ENCODE measurements at regions not wholly inside any gene's neighbourhood (a gene's known extent, or its start where the extent isn't known, plus 50 kb on each side); places are given as distances from the start of the nearest gene placed in this dataset.
A peak's percentile ranks its signal among the peaks of the same experiment; 100 is the strongest.

GRCh38 chr1:239758756-239759155, 332.9 kb upstream of the FMN2 start:
- Histone ChIP-seq H3K79me2 (ENCODE audit: insufficient read depth, low read length) (no peaks in the 10 kb centered on the region), H3K27me3 (ENCODE audit: control insufficient read depth in 2 of 2, insufficient read depth in 2 of 2, low read length in 2 of 2) (no peaks in the 10 kb centered on the region), H3K9ac (ENCODE audit: insufficient read depth, low read length, poor library complexity, severe bottlenecking) (no peak overlapping the region), H3K4me1 (ENCODE audit: control insufficient read depth in 1 of 2, insufficient read depth in 2 of 2, low read length in 2 of 2) (no peaks in the 10 kb centered on the region), H3K36me3 (replicated peaks in 1 of 2; ENCODE audit: control insufficient read depth in 1 of 2, insufficient read depth in 2 of 2, low read length in 2 of 2) (no peaks in the 10 kb centered on the region), H3K4me2 (replicated peaks; ENCODE audit: extremely low read depth, low read length, poor library complexity, severe bottlenecking) (no peak overlapping the region), H2AFZ (ENCODE audit: insufficient read depth, low read depth, low read length, poor library complexity, severe bottlenecking) (no peak overlapping the region), H4K20me1 (ENCODE audit: insufficient read depth, low read length) (no peaks in the 10 kb centered on the region), H3K9me3 (replicated peaks in 1 of 2; ENCODE audit: control insufficient read depth in 1 of 2, insufficient read depth in 1 of 2, low read length in 2 of 2) (no peaks in the 10 kb centered on the region), H3K27ac (ENCODE audit: low read depth in 1 of 2, low read length in 2 of 2) (no peak overlapping the region), H3K4me3 (replicated peaks in 1 of 3; ENCODE audit: low read depth in 2 of 3, low read length in 3 of 3) (no peak overlapping the region)
- Mint-ChIP-seq H3K4me1 (no peaks in the 10 kb centered on the region), H3K27me3 (ENCODE audit: low read depth in 3 of 3) (no peaks in the 10 kb centered on the region), H3K4me3 (no peak overlapping the region), H3K27ac (no peak overlapping the region), H3K36me3 (no peaks in the 10 kb centered on the region), H3K9me3 (peaks cover 0 to 2% (median 0%) of the 10 kb centered on the region in 7 donors)
- no peak for TF ChIP-seq CTCF (IDR thresholded peaks at IDR 0.05)
- no peak for DNase-seq
- WGBS (ENCODE audit: insufficient coverage) = 83% methylated on average over 3 of the region's 3 CpGs
- intact Hi-C loops (cut with micrococcal nuclease) = no loop called here

- no peak overlapping the region for H2AFZ ChIP-seq (ENCODE audit: insufficient read depth, low read depth, low read length, poor library complexity, severe bottlenecking)
- H3K4me1 Mint-ChIP-seq = no peaks in the 10 kb centered on the region
- no peak overlapping the region for H3K4me3 Mint-ChIP-seq
- no peak overlapping the region for H3K27ac ChIP-seq (ENCODE audit: low read depth in 1 of 2, low read length in 2 of 2)
- H3K27ac Mint-ChIP-seq = peak overlapping the region in 1 of 7 donors; percentile 53
- no peak overlapping the region for H3K4me3 ChIP-seq (replicated peaks in 1 of 3; ENCODE audit: low read depth in 2 of 3, low read length in 3 of 3)
- TF ChIP-seq CTCF (IDR thresholded peaks at IDR 0.05) = no peak
- H3K4me2 ChIP-seq (replicated peaks; ENCODE audit: extremely low read depth, low read length, poor library complexity, severe bottlenecking) = no peak overlapping the region
- H3K9me3 ChIP-seq (replicated peaks in 1 of 2; ENCODE audit: control insufficient read depth in 1 of 2, insufficient read depth in 1 of 2, low read length in 2 of 2) = no peaks in the 10 kb centered on the region
- no peaks in the 10 kb centered on the region for H4K20me1 ChIP-seq (ENCODE audit: insufficient read depth, low read length)
- no peaks in the 10 kb centered on the region for H3K36me3 ChIP-seq (replicated peaks in 1 of 2; ENCODE audit: control insufficient read depth in 1 of 2, insufficient read depth in 2 of 2, low read length in 2 of 2)
- DNase-seq = no peak
- H3K27me3 Mint-ChIP-seq (ENCODE audit: low read depth in 3 of 3) = no peaks in the 10 kb centered on the region
- no peaks in the 10 kb centered on the region for H3K4me1 ChIP-seq (ENCODE audit: control insufficient read depth in 1 of 2, insufficient read depth in 2 of 2, low read length in 2 of 2)
- intact Hi-C loops (cut with micrococcal nuclease) = no loop called here
- peaks cover 0 to 3% (median 0%) of the 10 kb centered on the region in 7 donors for H3K9me3 Mint-ChIP-seq
- 95% methylated on average over 8 of the region's 8 CpGs for WGBS (ENCODE audit: insufficient coverage)
- no peak overlapping the region for H3K9ac ChIP-seq (ENCODE audit: insufficient read depth, low read length, poor library complexity, severe bottlenecking)
- no peaks in the 10 kb centered on the region for H3K36me3 Mint-ChIP-seq
- no peaks in the 10 kb centered on the region for H3K27me3 ChIP-seq (ENCODE audit: control insufficient read depth in 2 of 2, insufficient read depth in 2 of 2, low read length in 2 of 2)
- no peaks in the 10 kb centered on the region for H3K79me2 ChIP-seq (ENCODE audit: insufficient read depth, low read length)
These were observed 330.2 kb upstream of the FMN2 start for GRCh38 chr1:239761509-239761908.

All from CD14-positive monocyte (primary cell).